MM.1S (cell line): ENCODE measurements at regions not wholly inside any gene's neighbourhood (a gene's known extent, or its start where the extent isn't known, plus 50 kb on each side); places are given as distances from the start of the nearest gene placed in this dataset.

ENCODE experiments used
- EZH2 ChIP-seq: fragments of 300-600 bp; sonication (generic); optimal IDR thresholded peaks from 2 replicates; pipeline ENCODE3; 2017; ENCODE audit warnings: low read depth, mild to moderate bottlenecking, antibody characterized with exemption, low read length, mixed read lengths
- TF ChIP-seq, protein P1 (sequence below): fragments of 300-600 bp; sonication (generic); IDR thresholded peaks from 2 replicates; pipeline ENCODE4 v1.5.1; 2016; ENCODE audit warnings: antibody characterized with exemption, low read length, mixed read lengths

DNA sequence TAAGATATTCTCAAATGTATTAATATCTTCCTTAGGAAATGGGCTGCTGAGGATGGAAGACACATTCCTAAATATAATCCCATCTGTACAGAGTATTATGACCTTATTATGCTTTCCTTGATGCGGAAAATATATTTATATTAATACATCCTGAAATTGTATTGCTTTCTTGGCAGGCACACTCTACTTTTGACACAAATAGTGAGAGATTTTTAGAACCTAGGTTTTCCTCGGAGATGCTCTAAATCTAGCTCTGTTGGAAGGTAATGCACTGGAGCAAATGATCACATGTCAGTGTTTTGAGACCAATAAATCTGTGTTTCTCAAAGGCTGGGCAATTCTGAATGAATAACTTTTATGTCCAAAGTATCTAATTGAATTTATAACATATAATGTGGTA lies 94.3 kb upstream of the MAGEC2 start:
- TF ChIP-seq, protein P1, sequence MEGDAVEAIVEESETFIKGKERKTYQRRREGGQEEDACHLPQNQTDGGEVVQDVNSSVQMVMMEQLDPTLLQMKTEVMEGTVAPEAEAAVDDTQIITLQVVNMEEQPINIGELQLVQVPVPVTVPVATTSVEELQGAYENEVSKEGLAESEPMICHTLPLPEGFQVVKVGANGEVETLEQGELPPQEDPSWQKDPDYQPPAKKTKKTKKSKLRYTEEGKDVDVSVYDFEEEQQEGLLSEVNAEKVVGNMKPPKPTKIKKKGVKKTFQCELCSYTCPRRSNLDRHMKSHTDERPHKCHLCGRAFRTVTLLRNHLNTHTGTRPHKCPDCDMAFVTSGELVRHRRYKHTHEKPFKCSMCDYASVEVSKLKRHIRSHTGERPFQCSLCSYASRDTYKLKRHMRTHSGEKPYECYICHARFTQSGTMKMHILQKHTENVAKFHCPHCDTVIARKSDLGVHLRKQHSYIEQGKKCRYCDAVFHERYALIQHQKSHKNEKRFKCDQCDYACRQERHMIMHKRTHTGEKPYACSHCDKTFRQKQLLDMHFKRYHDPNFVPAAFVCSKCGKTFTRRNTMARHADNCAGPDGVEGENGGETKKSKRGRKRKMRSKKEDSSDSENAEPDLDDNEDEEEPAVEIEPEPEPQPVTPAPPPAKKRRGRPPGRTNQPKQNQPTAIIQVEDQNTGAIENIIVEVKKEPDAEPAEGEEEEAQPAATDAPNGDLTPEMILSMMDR: no peak
- TF ChIP-seq EZH2: no peak
